Erythroblast (primary cell): ENCODE measurements at regions not wholly inside any gene's neighbourhood (a gene's known extent, or its start where the extent isn't known, plus 50 kb on each side); places are given as distances from the start of the nearest gene placed in this dataset.

Experiments
- GATA1 ChIP-seq: IDR thresholded peaks from 2 replicates; pipeline ENCODE4 v1.6.1; 2011; ENCODE audit warnings: low read depth, mild to moderate bottlenecking, control low read depth, low read length, moderate library complexity
- POLR2A ChIP-seq: IDR thresholded peaks from 2 replicates; pipeline ENCODE4 v1.6.1; 2011; ENCODE audit warnings: mild to moderate bottlenecking, low read length

GRCh38 chr3:135812057-135812456 lies 153.5 kb upstream of the PPP2R3A start:
- no peak for TF ChIP-seq POLR2A
- no peak for TF ChIP-seq GATA1
